ENCODE measurements at regions not wholly inside any gene's neighbourhood (a gene's known extent, or its start where the extent isn't known, plus 50 kb on each side); places are given as distances from the start of the nearest gene placed in this dataset.

GRCh38 chr5:153891394-153891793 is 147.3 kb downstream of the FAM114A2 start:
- DNase-seq (ENCODE audit: low read depth, low spot score), result no peak
- dilution Hi-C loops (cut with MboI; ENCODE audit: extremely low pct_ligation_motif_present, low sequenced_read_pairs), result no loop called here
- FAIRE-seq, result no peak
- Histone ChIP-seq H3K4me1 (ENCODE audit: control insufficient read depth, extremely low read depth, insufficient read depth, low read length) (peaks cover 13% of the 10 kb centered on the region), H2AFZ (ENCODE audit: control insufficient read depth, low read length) (no peak overlapping the region), H3K27ac (ENCODE audit: control insufficient read depth, insufficient read depth, low read length) (no peak overlapping the region), H3K9ac (ENCODE audit: control insufficient read depth, extremely low read depth, insufficient read depth, low read length) (no peak overlapping the region), H4K20me1 (ENCODE audit: control insufficient read depth, extremely low read depth, insufficient read depth, low read length) (no peaks in the 10 kb centered on the region), H3K79me2 (ENCODE audit: control insufficient read depth, insufficient read depth, low read length) (no peaks in the 10 kb centered on the region), H3K4me3 (ENCODE audit: control insufficient read depth in 2 of 3, extremely low read depth in 1 of 3, insufficient read depth in 2 of 3, low read depth in 1 of 3, low read length in 3 of 3) (no peak overlapping the region), H3K27me3 (ENCODE audit: control insufficient read depth, extremely low read depth, insufficient read depth, low read length) (no peaks in the 10 kb centered on the region), H3K36me3 (ENCODE audit: control insufficient read depth in 2 of 2, extremely low read depth in 1 of 2, insufficient read depth in 2 of 2, low read length in 2 of 2) (no peaks in the 10 kb centered on the region), H3K9me1 (ENCODE audit: control insufficient read depth, extremely low read depth, insufficient read depth, low read length) (no peaks in the 10 kb centered on the region), H3K9me3 (ENCODE audit: control insufficient read depth, low read depth, low read length) (no peaks in the 10 kb centered on the region), H3K4me2 (ENCODE audit: control insufficient read depth, extremely low read depth, insufficient read depth, low read depth, low read length) (no peak overlapping the region)
- no peak for TF ChIP-seq EZH2 (IDR thresholded peaks at IDR 0.05; ENCODE audit: low read length)
- no peak for TF ChIP-seq CTCF (optimal IDR thresholded peaks at IDR 0.05 in 1 of 3, IDR thresholded peaks at IDR 0.05 in 1 of 3, conservative IDR thresholded peaks at IDR 0.05 in 1 of 3; ENCODE audit: extremely low read depth in 1 of 3, insufficient read depth in 2 of 3, low read length in 3 of 3)

GRCh38 chr5:153888781-153889180 is 149.9 kb downstream of the FAM114A2 start:
- DNase-seq (ENCODE audit: low read depth, low spot score) (no peak), FAIRE-seq (no peak)
- Histone ChIP-seq H2AFZ (ENCODE audit: control insufficient read depth, low read length) (no peak overlapping the region), H3K4me3 (ENCODE audit: control insufficient read depth in 2 of 3, extremely low read depth in 1 of 3, insufficient read depth in 2 of 3, low read depth in 1 of 3, low read length in 3 of 3) (no peak overlapping the region), H3K9me1 (ENCODE audit: control insufficient read depth, extremely low read depth, insufficient read depth, low read length) (no peaks in the 10 kb centered on the region), H3K27me3 (ENCODE audit: control insufficient read depth, extremely low read depth, insufficient read depth, low read length) (no peaks in the 10 kb centered on the region), H4K20me1 (ENCODE audit: control insufficient read depth, extremely low read depth, insufficient read depth, low read length) (no peaks in the 10 kb centered on the region), H3K27ac (ENCODE audit: control insufficient read depth, insufficient read depth, low read length) (no peak overlapping the region), H3K9ac (ENCODE audit: control insufficient read depth, extremely low read depth, insufficient read depth, low read length) (no peak overlapping the region), H3K4me1 (ENCODE audit: control insufficient read depth, extremely low read depth, insufficient read depth, low read length) (peaks cover 4% of the 10 kb centered on the region), H3K36me3 (ENCODE audit: control insufficient read depth in 2 of 2, extremely low read depth in 1 of 2, insufficient read depth in 2 of 2, low read length in 2 of 2) (no peaks in the 10 kb centered on the region), H3K79me2 (ENCODE audit: control insufficient read depth, insufficient read depth, low read length) (no peaks in the 10 kb centered on the region), H3K4me2 (ENCODE audit: control insufficient read depth, extremely low read depth, insufficient read depth, low read depth, low read length) (no peak overlapping the region), H3K9me3 (ENCODE audit: control insufficient read depth, low read depth, low read length) (no peaks in the 10 kb centered on the region)
- no peak for TF ChIP-seq CTCF (optimal IDR thresholded peaks at IDR 0.05 in 1 of 3, IDR thresholded peaks at IDR 0.05 in 1 of 3, conservative IDR thresholded peaks at IDR 0.05 in 1 of 3; ENCODE audit: extremely low read depth in 1 of 3, insufficient read depth in 2 of 3, low read length in 3 of 3)
- no peak for TF ChIP-seq EZH2 (IDR thresholded peaks at IDR 0.05; ENCODE audit: low read length)
- dilution Hi-C loops (cut with MboI; ENCODE audit: extremely low pct_ligation_motif_present, low sequenced_read_pairs), result no loop called here
